Tongue (tissue), 1 donor: ENCODE measurements at regions not wholly inside any gene's neighbourhood (a gene's known extent, or its start where the extent isn't known, plus 50 kb on each side); places are given as distances from the start of the nearest gene placed in this dataset.
A peak's percentile ranks its signal among the peaks of the same experiment; 100 is the strongest.

Experiments used
- DNase-seq: peaks from one replicate; pipeline ENCODE4 v3.0.0-alpha.2; 2015

- DNase-seq: no peak
These were observed 125.1 kb upstream of the LYZL1 start for GRCh38 chr10:29163746-29164145.

- no peak for DNase-seq
These were observed 122.2 kb upstream of the LYZL1 start for GRCh38 chr10:29166713-29167112.

GRCh38 chr10:29169021-29169420 is 119.8 kb upstream of the LYZL1 start:
- no peak for DNase-seq

- DNase-seq: no peak
These were observed 117.2 kb upstream of the LYZL1 start for GRCh38 chr10:29171717-29172116.

- no peak for DNase-seq
These were observed 114.5 kb upstream of the LYZL1 start for GRCh38 chr10:29174389-29174788.

- no peak for DNase-seq
These were observed 111.7 kb upstream of the LYZL1 start for GRCh38 chr10:29176845-29177832.

- DNase-seq: no peak
These were observed 106.9 kb upstream of the LYZL1 start for GRCh38 chr10:29181936-29182335.

GRCh38 chr10:29183301-29183945 is 105.4 kb upstream of the LYZL1 start:
- DNase-seq: no peak

GRCh38 chr10:29184205-29185000 is 104.5 kb upstream of the LYZL1 start:
- DNase-seq: no peak

GRCh38 chr10:29185050-29185449 is 103.8 kb upstream of the LYZL1 start:
- DNase-seq: no peak

GRCh38 chr10:29186221-29186620 is 102.6 kb upstream of the LYZL1 start:
- DNase-seq: no peak

GRCh38 chr10:29189256-29189655 is 99.6 kb upstream of the LYZL1 start:
- no peak for DNase-seq

GRCh38 chr10:29191674-29192073 is 97.2 kb upstream of the LYZL1 start:
- DNase-seq: no peak

- DNase-seq: no peak
These were observed 89.5 kb upstream of the LYZL1 start for GRCh38 chr10:29199339-29199738.

- DNase-seq: no peak
These were observed 88.8 kb upstream of the LYZL1 start for GRCh38 chr10:29199941-29200679.

GRCh38 chr10:29202386-29202940 is 86.4 kb upstream of the LYZL1 start:
- peak; percentile 7 for DNase-seq

- no peak for DNase-seq
These were observed 85.4 kb upstream of the LYZL1 start for GRCh38 chr10:29203432-29203831.

- peak; percentile 12 for DNase-seq
These were observed 84.6 kb upstream of the LYZL1 start for GRCh38 chr10:29204070-29204800.

- no peak for DNase-seq
These were observed 83.1 kb upstream of the LYZL1 start for GRCh38 chr10:29205787-29206186.

- DNase-seq: no peak
These were observed 80.0 kb upstream of the LYZL1 start for GRCh38 chr10:29208845-29209244.

GRCh38 chr10:29209830-29210229 is 79.0 kb upstream of the LYZL1 start:
- no peak for DNase-seq
